WERI-Rb-1 (cell line): ENCODE measurements at regions not wholly inside any gene's neighbourhood (a gene's known extent, or its start where the extent isn't known, plus 50 kb on each side); places are given as distances from the start of the nearest gene placed in this dataset.
"Not testable (repeated sequence)": the region's sequence is repeated elsewhere in the genome, so short reads cannot be mapped to it uniquely, and the experiment has no call there.

ENCODE experiments used
- DNase-seq: peaks from one replicate; pipeline ENCODE4 v3.0.0-alpha.2; 2020
- H3K27ac ChIP-seq: fragments of 250-450 bp; sonication (Bioruptor Pico); 2 replicates; pipeline ENCODE4 v1.5.1; 2020; ENCODE audit warnings: mild to moderate bottlenecking, moderate library complexity
- H3K27me3 ChIP-seq: fragments of 250-450 bp; sonication (Bioruptor Pico); 2 replicates; pipeline ENCODE4 v1.5.1; 2021; ENCODE audit warnings: mild to moderate bottlenecking, low read depth, moderate library complexity; ENCODE audit not compliant: insufficient read depth, severe bottlenecking
- H3K36me3 ChIP-seq: fragments of 250-450 bp; sonication (Bioruptor Pico); 2 replicates; pipeline ENCODE4 v1.5.1; 2020; ENCODE audit warnings: mild to moderate bottlenecking, moderate library complexity
- H3K4me3 ChIP-seq: 2 replicates; pipeline ENCODE4 v1.5.1; 2011; ENCODE audit warnings: low read depth, mild to moderate bottlenecking, control low read depth, low read length
- H3K9me3 ChIP-seq: fragments of 250-450 bp; sonication (Bioruptor Pico); 2 replicates; pipeline ENCODE4 v1.5.1; 2021; ENCODE audit warnings: mild to moderate bottlenecking, moderate library complexity; ENCODE audit not compliant: severe bottlenecking
- TF ChIP-seq, protein P1 (sequence below): IDR thresholded peaks from 2 replicates; pipeline ENCODE4 v1.5.1; 2011; ENCODE audit warnings: low read depth, mild to moderate bottlenecking, control low read depth, inconsistent platforms, low read length

GRCh38 chr3:82114589-82114988 is 353.1 kb upstream of the GBE1 start:
- peak; percentile 60 for DNase-seq
- no peaks in the 10 kb centered on the region for H3K27me3 ChIP-seq
- TF ChIP-seq, protein P1, sequence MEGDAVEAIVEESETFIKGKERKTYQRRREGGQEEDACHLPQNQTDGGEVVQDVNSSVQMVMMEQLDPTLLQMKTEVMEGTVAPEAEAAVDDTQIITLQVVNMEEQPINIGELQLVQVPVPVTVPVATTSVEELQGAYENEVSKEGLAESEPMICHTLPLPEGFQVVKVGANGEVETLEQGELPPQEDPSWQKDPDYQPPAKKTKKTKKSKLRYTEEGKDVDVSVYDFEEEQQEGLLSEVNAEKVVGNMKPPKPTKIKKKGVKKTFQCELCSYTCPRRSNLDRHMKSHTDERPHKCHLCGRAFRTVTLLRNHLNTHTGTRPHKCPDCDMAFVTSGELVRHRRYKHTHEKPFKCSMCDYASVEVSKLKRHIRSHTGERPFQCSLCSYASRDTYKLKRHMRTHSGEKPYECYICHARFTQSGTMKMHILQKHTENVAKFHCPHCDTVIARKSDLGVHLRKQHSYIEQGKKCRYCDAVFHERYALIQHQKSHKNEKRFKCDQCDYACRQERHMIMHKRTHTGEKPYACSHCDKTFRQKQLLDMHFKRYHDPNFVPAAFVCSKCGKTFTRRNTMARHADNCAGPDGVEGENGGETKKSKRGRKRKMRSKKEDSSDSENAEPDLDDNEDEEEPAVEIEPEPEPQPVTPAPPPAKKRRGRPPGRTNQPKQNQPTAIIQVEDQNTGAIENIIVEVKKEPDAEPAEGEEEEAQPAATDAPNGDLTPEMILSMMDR = no peak
- no peak overlapping the region for H3K27ac ChIP-seq
- no peaks in the 10 kb centered on the region for H3K36me3 ChIP-seq
- H3K4me3 ChIP-seq = no peak overlapping the region
- H3K9me3 ChIP-seq = peaks cover 2% of the 10 kb centered on the region

DNA sequence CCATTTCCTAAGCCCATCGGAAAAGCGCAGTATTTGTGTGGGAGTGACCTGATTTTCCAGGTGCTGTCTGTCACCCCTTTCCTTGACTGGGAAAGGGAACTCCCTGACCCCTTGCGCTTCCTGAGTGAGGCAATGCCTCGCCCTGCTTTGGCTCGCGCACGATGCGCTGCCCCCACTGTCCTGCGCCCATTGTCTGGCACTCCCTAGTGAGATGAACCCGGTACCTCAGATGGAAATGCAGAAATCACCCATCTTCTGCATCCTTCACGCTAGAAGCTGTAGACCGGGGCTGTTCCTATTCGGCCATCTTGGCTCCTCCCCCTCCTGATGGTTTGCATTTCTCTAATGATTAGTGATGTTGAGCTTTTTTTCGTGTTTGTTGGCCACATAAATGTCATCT is 349.3 kb upstream of the GBE1 start:
- not testable (repeated sequence) for H3K36me3 ChIP-seq, H3K27me3 ChIP-seq, DNase-seq, H3K4me3 ChIP-seq, H3K27ac ChIP-seq, H3K9me3 ChIP-seq

DNA sequence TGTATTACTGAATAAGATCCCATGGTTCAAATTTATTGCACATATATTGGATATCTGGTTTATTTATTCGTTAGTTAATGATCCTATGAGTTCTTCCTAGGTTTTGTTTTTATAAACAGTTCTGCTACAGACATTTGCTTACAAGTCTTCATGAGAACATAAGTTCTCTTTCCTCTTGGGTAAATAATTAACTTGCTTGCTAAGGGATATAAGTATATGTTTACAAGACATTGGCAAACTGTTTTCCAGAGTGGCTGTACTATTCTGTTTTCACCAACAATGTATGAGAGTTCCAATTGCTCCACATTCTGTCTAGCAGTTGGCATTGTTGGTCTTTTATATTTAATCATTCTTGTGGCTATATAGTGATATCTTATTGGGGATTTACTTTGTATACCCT is 341.8 kb upstream of the GBE1 start:
- no peak overlapping the region for H3K4me3 ChIP-seq
- TF ChIP-seq, protein P1 = no peak
- H3K27me3 ChIP-seq = no peaks in the 10 kb centered on the region
- no peaks in the 10 kb centered on the region for H3K9me3 ChIP-seq
- DNase-seq = no peak
- H3K36me3 ChIP-seq = no peaks in the 10 kb centered on the region
- no peak overlapping the region for H3K27ac ChIP-seq

GRCh38 chr3:82100378-82100777 is 338.9 kb upstream of the GBE1 start:
- Histone ChIP-seq H3K4me3 (no peak overlapping the region), H3K36me3 (no peaks in the 10 kb centered on the region), H3K9me3 (no peaks in the 10 kb centered on the region), H3K27ac (no peak overlapping the region), H3K27me3 (no peaks in the 10 kb centered on the region)
- TF ChIP-seq, protein P1 = no peak
- no peak for DNase-seq

GRCh38 chr3:82093641-82094040 is 332.2 kb upstream of the GBE1 start:
- no peak overlapping the region for H3K4me3 ChIP-seq

GRCh38 chr3:82088749-82089148 is 327.3 kb upstream of the GBE1 start:
- DNase-seq = no peak
- TF ChIP-seq, protein P1 = no peak
- H3K9me3 ChIP-seq = no peaks in the 10 kb centered on the region

More at GRCh38 chr3:82093641-82094040, 332.2 kb upstream of the GBE1 start:
- TF ChIP-seq, protein P1 = no peak
- no peaks in the 10 kb centered on the region for H3K36me3 ChIP-seq
- H3K27ac ChIP-seq = no peak overlapping the region
- H3K27me3 ChIP-seq = no peaks in the 10 kb centered on the region
- no peak for DNase-seq
- no peaks in the 10 kb centered on the region for H3K9me3 ChIP-seq

More at GRCh38 chr3:82088749-82089148, 327.3 kb upstream of the GBE1 start:
- Histone ChIP-seq H3K27ac (no peak overlapping the region), H3K27me3 (no peaks in the 10 kb centered on the region), H3K36me3 (no peaks in the 10 kb centered on the region), H3K4me3 (no peak overlapping the region)
